OCI-LY3 (cell line): ENCODE measurements at regions not wholly inside any gene's neighbourhood (a gene's known extent, or its start where the extent isn't known, plus 50 kb on each side); places are given as distances from the start of the nearest gene placed in this dataset.

Experiments
- EZH2phosphoT487 ChIP-seq: fragments of 200-600 bp; shearing (Covaris generic); IDR thresholded peaks from 2 replicates; pipeline ENCODE4 v1.6.1; 2018; ENCODE audit warnings: antibody characterized with exemption, mixed run types, low read depth
- TF ChIP-seq, protein P1 (sequence below): fragments of 200-600, 300-600 bp; sonication (generic); IDR thresholded peaks from 2 replicates; pipeline ENCODE4 v1.5.1; 2014; ENCODE audit warnings: antibody characterized with exemption, low read length, low read depth

DNA sequence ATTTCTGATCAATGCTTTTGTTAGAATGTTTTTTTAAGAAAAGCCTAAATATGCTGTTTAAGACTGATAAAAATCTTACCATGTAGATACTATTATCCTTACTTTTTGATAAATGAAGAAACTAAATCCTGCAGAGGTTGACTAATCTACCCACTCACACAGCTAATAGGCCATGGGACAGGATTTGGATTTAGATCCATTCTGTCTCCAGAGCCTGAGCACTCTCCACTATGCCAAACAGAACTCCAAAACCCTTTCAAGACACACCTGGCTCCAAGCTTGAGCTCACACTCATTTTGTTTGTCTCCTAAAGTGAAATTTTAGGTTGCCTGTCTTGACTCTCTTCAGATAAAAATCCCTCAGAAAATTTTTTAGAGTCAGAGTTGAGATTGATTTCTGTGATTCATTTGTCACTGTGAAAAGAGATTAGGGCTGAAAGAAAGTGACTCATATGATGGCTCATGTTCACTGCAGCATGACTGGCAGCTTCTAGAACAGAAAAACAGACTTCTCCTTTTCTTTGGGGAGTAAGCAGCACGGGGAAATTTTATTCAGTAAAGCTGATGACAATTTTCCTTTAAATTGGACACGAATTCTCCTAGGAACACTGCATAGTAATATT lies 132.3 kb upstream of the POT1 start:
- TF ChIP-seq, protein P1, sequence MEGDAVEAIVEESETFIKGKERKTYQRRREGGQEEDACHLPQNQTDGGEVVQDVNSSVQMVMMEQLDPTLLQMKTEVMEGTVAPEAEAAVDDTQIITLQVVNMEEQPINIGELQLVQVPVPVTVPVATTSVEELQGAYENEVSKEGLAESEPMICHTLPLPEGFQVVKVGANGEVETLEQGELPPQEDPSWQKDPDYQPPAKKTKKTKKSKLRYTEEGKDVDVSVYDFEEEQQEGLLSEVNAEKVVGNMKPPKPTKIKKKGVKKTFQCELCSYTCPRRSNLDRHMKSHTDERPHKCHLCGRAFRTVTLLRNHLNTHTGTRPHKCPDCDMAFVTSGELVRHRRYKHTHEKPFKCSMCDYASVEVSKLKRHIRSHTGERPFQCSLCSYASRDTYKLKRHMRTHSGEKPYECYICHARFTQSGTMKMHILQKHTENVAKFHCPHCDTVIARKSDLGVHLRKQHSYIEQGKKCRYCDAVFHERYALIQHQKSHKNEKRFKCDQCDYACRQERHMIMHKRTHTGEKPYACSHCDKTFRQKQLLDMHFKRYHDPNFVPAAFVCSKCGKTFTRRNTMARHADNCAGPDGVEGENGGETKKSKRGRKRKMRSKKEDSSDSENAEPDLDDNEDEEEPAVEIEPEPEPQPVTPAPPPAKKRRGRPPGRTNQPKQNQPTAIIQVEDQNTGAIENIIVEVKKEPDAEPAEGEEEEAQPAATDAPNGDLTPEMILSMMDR: no peak
- no peak for TF ChIP-seq EZH2phosphoT487
